Gastroesophageal sphincter (tissue), 3 donors: ENCODE measurements at regions not wholly inside any gene's neighbourhood (a gene's known extent, or its start where the extent isn't known, plus 50 kb on each side); places are given as distances from the start of the nearest gene placed in this dataset.

Experiments used
- CTCF ChIP-seq, 4 experiments: fragments of 200-600 bp in 2 of 4; fragments of 450-650 bp in 2 of 4; sonication (generic) in 1 of 4; IDR thresholded peaks; one replicate each; pipeline ENCODE4 v1.5.1; 2017 to 2019; ENCODE audit warnings: antibody characterized with exemption in 4 of 4, mild to moderate bottlenecking in 2 of 4, moderate library complexity in 2 of 4
- EP300 ChIP-seq: sonication (generic); formaldehyde crosslinking; IDR thresholded peaks from one replicate; pipeline ENCODE4 v1.6.1; 2017; ENCODE audit warnings: antibody characterized with exemption, mild to moderate bottlenecking
- POLR2A ChIP-seq, 2 donors: fragments of 450-650 bp; IDR thresholded peaks; one replicate each; pipeline ENCODE4 v1.6.1; 2017; ENCODE audit warnings: antibody characterized with exemption in 2 of 2, mild to moderate bottlenecking in 2 of 2, moderate library complexity in 1 of 2
- POLR2AphosphoS5 ChIP-seq: sonication (generic); formaldehyde crosslinking; IDR thresholded peaks from one replicate; pipeline ENCODE4 v1.6.1; 2017; ENCODE audit warnings: antibody characterized with exemption

- no peak for TF ChIP-seq CTCF (IDR thresholded peaks at IDR 0.05)
- no peak for TF ChIP-seq POLR2A (IDR thresholded peaks at IDR 0.05)
- no peak for TF ChIP-seq POLR2AphosphoS5
- TF ChIP-seq EP300, result no peak
These were observed 111.5 kb upstream of the ETV3 start for GRCh38 chr1:157249739-157250138.
